Body of pancreas (tissue), 4 donors: ENCODE measurements at regions not wholly inside any gene's neighbourhood (a gene's known extent, or its start where the extent isn't known, plus 50 kb on each side); places are given as distances from the start of the nearest gene placed in this dataset.

Experiments
- CTCF ChIP-seq, 7 experiments: fragments of 450-650 bp in 4 of 7; fragments of 200-600 bp in 3 of 7; sonication (generic) in 3 of 7; IDR thresholded peaks; one replicate each; pipeline ENCODE4 v1.5.1; 2016 to 2019; ENCODE audit warnings: antibody characterized with exemption in 7 of 7
- POLR2A ChIP-seq, 3 donors: fragments of 450-650 bp; IDR thresholded peaks; one replicate each; pipeline ENCODE4 v1.6.1; 2016; ENCODE audit warnings: antibody characterized with exemption in 3 of 3, mild to moderate bottlenecking in 2 of 3

GRCh38 chr15:75129788-75130187, 71.9 kb upstream of the C15orf39 start:
- TF ChIP-seq CTCF (IDR thresholded peaks at IDR 0.05) = no peak
- TF ChIP-seq POLR2A (IDR thresholded peaks at IDR 0.05) = no peak
